ENCODE measurements at regions not wholly inside any gene's neighbourhood (a gene's known extent, or its start where the extent isn't known, plus 50 kb on each side); places are given as distances from the start of the nearest gene placed in this dataset.

DNA sequence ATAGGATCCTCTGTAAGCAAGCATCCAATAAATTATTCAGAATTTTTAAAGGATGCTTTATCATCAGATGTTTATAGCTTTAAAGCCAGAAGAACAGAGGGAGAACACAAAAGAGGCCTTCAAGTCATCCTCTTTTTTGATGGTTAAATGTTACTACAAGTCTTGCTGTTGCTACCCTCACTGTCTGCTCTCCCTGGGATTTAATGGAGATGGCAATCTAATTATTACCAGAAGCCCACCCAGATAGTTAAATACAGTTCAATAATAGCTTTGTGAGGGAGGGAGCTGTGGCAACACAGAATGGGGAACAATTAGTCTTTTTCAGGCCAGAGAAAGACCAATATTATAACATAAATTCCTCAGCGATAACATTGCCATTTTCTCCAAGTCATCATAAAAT, 87.0 kb upstream of the ACTBL2 start:
- WGBS, 3 donors: 30 to 89% (median 77%) methylated on average over 1 of the region's 1 CpG
- Histone ChIP-seq H3K4me1 (ENCODE audit: insufficient read depth) (peaks cover 2% of the 10 kb centered on the region), H3K9me3 (no peaks in the 10 kb centered on the region), H3K4me3 (no peak overlapping the region), H3K36me3 (no peaks in the 10 kb centered on the region), H3K27me3 (no peaks in the 10 kb centered on the region), H3K27ac (no peak overlapping the region)
- intact Hi-C loops (cut with DNase I): no loop called here
- TF ChIP-seq EP300 (IDR thresholded peaks at IDR 0.05): no peak
- no peak for TF ChIP-seq POLR2A (IDR thresholded peaks at IDR 0.05)
- TF ChIP-seq, protein P1, sequence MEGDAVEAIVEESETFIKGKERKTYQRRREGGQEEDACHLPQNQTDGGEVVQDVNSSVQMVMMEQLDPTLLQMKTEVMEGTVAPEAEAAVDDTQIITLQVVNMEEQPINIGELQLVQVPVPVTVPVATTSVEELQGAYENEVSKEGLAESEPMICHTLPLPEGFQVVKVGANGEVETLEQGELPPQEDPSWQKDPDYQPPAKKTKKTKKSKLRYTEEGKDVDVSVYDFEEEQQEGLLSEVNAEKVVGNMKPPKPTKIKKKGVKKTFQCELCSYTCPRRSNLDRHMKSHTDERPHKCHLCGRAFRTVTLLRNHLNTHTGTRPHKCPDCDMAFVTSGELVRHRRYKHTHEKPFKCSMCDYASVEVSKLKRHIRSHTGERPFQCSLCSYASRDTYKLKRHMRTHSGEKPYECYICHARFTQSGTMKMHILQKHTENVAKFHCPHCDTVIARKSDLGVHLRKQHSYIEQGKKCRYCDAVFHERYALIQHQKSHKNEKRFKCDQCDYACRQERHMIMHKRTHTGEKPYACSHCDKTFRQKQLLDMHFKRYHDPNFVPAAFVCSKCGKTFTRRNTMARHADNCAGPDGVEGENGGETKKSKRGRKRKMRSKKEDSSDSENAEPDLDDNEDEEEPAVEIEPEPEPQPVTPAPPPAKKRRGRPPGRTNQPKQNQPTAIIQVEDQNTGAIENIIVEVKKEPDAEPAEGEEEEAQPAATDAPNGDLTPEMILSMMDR (IDR thresholded peaks at IDR 0.05): no peak
- DNase-seq: no peak

DNA sequence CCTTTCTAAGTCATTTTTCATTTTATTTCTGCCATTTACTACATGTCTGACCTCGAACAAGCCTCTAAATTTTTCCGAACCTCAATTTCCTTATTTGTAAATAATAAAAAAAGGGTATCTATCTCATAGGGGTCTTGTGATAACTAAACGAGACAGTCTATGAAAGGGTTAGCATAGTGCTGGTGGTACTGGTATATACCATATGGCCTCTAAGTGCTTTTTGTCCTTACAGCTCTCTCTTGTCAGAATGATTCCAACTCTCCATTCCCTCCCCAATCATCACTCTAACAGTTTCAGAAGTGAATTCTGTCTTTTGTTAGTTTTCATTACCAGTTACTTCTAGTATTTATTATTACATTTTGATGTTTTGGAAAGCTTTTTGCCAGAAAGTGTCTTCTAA, 85.5 kb upstream of the ACTBL2 start:
- Histone ChIP-seq H3K9me3 (no peaks in the 10 kb centered on the region), H3K36me3 (no peaks in the 10 kb centered on the region), H3K27me3 (no peaks in the 10 kb centered on the region), H3K27ac (no peak overlapping the region), H3K4me1 (ENCODE audit: insufficient read depth) (peaks cover 2% of the 10 kb centered on the region), H3K4me3 (no peak overlapping the region)
- DNase-seq: no peak
- intact Hi-C loops (cut with DNase I): no loop called here
- TF ChIP-seq, protein P1 (IDR thresholded peaks at IDR 0.05): no peak
- no peak for TF ChIP-seq POLR2A (IDR thresholded peaks at IDR 0.05)
- TF ChIP-seq EP300 (IDR thresholded peaks at IDR 0.05): no peak
- 89 to 95% (median 93%) methylated on average over 3 of the region's 3 CpGs for WGBS, 3 donors

DNA sequence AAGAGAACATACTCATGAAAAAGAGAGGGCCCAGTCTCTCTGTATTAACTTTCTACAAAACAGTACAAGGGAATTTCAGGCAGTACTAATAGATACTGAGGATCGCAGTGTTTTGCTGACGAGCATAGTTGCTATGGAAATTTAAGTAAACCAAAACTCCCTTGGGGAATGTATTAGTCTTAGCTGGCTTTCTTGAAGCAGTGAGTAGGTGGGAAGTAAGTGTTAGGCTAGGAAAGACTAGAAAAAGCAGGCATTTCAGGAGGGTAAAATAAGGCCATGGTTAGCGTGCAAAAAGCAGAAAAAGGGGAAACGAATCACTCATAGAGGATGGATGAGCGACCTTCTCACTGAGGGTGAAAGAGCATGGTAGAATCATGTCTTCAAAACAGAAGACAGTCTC, 84.3 kb upstream of the ACTBL2 start:
- no peak overlapping the region for H3K4me3 ChIP-seq
- H3K36me3 ChIP-seq: no peaks in the 10 kb centered on the region
- H3K27ac ChIP-seq: no peak overlapping the region
- no peaks in the 10 kb centered on the region for H3K9me3 ChIP-seq
- TF ChIP-seq, protein P1 (IDR thresholded peaks at IDR 0.05): no peak
- TF ChIP-seq POLR2A (IDR thresholded peaks at IDR 0.05) (no peak), EP300 (IDR thresholded peaks at IDR 0.05) (no peak)
- intact Hi-C loops (cut with DNase I): no loop called here
- DNase-seq: no peak
- H3K27me3 ChIP-seq: no peaks in the 10 kb centered on the region
- WGBS, 3 donors: 48 to 55% (median 50%) methylated on average over 5 of the region's 5 CpGs
- H3K4me1 ChIP-seq (ENCODE audit: insufficient read depth): peaks cover 2% of the 10 kb centered on the region

DNA sequence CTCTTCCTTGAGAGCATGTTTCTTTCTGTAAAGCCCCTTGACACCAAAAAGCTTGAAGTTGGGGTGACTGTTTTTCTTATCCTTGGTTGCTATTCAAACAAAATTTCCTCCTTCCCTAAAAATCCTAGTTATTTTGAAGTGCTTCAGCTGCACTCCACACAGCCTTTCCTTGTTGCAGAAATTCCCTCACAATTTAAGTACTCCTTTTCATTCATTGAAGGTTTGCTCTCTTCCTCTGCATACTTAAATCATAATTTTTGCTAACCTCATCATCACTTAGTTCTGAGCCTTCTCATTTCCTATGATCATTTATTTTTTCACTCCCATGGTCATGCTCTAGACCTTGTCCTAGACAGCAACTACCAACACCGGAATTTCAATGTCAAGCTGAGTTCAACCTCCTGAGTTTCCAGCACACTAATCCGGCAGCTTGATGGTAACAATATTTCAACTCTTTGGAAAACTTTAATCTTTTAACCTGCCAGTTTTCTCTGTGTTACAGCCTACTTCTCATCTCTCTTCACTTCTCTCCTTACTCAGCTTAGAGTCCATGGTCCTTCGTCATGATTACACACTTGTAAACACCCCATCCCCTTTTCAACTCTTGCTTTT, 78.7 kb upstream of the ACTBL2 start:
- WGBS, 3 donors: 3 to 10% (median 7%) methylated on average over 3 of the region's 3 CpGs
- DNase-seq: no peak
- Histone ChIP-seq H3K27ac (no peak overlapping the region), H3K36me3 (no peaks in the 10 kb centered on the region), H3K4me3 (no peak overlapping the region), H3K4me1 (ENCODE audit: insufficient read depth) (no peaks in the 10 kb centered on the region), H3K27me3 (no peaks in the 10 kb centered on the region), H3K9me3 (no peaks in the 10 kb centered on the region)
- TF ChIP-seq, protein P1 (IDR thresholded peaks at IDR 0.05): no peak
- TF ChIP-seq POLR2A (IDR thresholded peaks at IDR 0.05) (no peak), EP300 (IDR thresholded peaks at IDR 0.05) (no peak)
- intact Hi-C loops (cut with DNase I): no loop called here

All from ovary (tissue), 7 donors.